ENCODE measurements at regions not wholly inside any gene's neighbourhood (a gene's known extent, or its start where the extent isn't known, plus 50 kb on each side); places are given as distances from the start of the nearest gene placed in this dataset.

DNA sequence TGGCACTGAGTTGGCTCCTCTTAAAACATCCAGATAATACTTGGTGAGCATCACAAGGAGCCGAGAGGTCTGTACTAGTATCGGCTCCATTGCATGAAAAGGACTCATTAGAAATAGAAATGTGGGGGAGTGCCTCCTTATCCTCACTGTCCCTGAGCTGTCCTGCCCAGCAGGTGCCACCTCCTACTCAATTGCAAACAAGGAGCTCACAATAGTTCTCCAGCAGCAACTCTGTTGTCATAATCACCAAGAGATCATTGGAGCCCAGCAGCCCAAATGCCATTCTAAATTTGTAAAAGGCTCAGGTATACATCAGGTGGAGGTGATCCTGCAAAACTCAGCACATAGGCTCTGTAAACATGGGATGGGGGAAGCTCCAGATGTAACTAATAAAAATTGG, 99.1 kb downstream of the PLK2 start:
- TF ChIP-seq, protein P1, sequence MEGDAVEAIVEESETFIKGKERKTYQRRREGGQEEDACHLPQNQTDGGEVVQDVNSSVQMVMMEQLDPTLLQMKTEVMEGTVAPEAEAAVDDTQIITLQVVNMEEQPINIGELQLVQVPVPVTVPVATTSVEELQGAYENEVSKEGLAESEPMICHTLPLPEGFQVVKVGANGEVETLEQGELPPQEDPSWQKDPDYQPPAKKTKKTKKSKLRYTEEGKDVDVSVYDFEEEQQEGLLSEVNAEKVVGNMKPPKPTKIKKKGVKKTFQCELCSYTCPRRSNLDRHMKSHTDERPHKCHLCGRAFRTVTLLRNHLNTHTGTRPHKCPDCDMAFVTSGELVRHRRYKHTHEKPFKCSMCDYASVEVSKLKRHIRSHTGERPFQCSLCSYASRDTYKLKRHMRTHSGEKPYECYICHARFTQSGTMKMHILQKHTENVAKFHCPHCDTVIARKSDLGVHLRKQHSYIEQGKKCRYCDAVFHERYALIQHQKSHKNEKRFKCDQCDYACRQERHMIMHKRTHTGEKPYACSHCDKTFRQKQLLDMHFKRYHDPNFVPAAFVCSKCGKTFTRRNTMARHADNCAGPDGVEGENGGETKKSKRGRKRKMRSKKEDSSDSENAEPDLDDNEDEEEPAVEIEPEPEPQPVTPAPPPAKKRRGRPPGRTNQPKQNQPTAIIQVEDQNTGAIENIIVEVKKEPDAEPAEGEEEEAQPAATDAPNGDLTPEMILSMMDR (IDR thresholded peaks at IDR 0.05): no peak
- no peak for TF ChIP-seq EZH2phosphoT487 (IDR thresholded peaks at IDR 0.05)
